ENCODE measurements at regions not wholly inside any gene's neighbourhood (a gene's known extent, or its start where the extent isn't known, plus 50 kb on each side); places are given as distances from the start of the nearest gene placed in this dataset.

- no peak for DNase-seq
Observed at GRCh38 chr17:77507111-77507885, 366.5 kb downstream of the SEC14L1 start.

- no peak for DNase-seq
Observed at GRCh38 chr17:77508047-77508715, 367.4 kb downstream of the SEC14L1 start.

GRCh38 chr17:77509089-77509488 lies 368.3 kb downstream of the SEC14L1 start:
- DNase-seq, result no peak

GRCh38 chr17:77509599-77509998 lies 368.8 kb downstream of the SEC14L1 start:
- DNase-seq, result no peak

DNA sequence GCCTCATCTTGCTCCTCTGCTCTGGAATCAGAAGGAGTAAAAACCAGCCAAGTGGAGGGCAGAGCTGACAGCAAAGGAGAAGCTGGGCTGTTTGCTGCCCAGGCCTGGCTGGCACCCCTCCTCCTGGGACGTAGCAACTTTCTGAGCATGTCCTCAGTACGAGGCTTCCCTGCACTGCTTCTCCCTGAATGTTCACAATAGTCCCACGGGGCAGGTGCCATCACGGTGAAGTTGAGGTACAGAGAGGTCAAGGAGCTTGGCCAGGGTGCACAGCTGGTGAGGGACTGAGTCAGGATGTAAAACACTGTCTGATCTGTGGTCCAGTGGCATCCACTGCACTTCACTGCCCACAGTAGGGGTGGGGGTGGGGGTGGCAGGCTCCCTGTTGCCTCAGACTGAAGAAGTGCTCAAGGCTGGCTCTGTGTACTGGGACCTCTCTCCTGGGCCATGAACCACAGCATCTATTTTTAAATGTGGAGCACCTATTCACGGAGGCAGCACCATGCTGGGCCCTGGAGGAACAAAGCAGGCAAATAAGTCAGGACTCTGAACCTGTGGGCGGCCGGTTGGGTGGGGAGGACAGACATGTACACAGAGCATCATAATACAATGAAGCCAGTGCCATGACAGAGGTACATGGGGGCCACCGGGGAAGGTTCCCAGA lies 369.5 kb downstream of the SEC14L1 start:
- DNase-seq, result no peak

- no peak for DNase-seq
Observed at GRCh38 chr17:77511514-77512061, 370.8 kb downstream of the SEC14L1 start.

DNA sequence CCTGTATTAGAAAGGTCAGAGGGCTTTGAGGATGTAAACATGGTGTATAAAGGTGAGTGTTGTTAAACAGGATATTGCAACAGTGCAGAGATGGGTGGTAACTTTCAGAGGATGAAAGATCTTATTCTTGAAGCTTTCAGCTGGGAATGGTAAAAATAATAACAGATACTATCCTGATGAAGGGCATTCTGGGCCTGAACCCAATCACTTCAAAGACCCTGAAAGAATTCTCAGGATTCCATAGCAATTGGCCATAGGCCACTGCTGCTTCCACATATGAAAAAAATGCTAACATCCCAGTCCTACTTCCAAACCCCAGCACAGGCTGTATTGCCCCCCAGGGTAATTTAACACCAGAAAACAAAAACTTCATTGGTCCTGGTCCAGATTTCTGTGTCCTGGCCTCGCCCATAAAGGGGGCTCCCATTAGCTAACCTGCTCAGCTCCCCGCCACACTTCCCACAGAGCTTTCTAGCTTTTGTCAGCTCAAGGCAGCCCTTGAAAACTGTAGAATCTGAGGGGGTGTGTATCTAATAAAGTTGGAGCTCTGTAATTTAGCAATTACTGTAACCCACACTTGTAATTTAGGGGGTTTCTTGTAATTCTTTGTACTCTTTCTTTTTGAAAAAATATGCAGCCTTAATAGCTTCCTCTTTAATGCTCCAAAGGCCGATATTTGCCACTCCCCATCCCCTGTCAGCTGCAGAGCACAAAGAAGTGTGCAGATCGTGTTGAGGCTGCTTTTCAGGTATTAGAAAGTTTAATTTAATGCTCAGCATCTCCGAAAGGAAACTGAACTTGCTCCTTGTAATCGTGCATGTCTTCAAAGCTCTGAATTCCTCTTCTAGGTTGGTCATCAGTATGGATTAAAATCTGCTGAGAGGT lies 371.5 kb downstream of the SEC14L1 start:
- DNase-seq, result no peak

GRCh38 chr17:77513045-77513444 lies 372.3 kb downstream of the SEC14L1 start:
- DNase-seq, result no peak

- no peak for DNase-seq
Observed at GRCh38 chr17:77515227-77515626, 374.5 kb downstream of the SEC14L1 start.

- DNase-seq, result no peak
Observed at GRCh38 chr17:77516902-77517301, 376.1 kb downstream of the SEC14L1 start.

GRCh38 chr17:77521076-77521475 lies 380.3 kb downstream of the SEC14L1 start:
- no peak for DNase-seq

DNA sequence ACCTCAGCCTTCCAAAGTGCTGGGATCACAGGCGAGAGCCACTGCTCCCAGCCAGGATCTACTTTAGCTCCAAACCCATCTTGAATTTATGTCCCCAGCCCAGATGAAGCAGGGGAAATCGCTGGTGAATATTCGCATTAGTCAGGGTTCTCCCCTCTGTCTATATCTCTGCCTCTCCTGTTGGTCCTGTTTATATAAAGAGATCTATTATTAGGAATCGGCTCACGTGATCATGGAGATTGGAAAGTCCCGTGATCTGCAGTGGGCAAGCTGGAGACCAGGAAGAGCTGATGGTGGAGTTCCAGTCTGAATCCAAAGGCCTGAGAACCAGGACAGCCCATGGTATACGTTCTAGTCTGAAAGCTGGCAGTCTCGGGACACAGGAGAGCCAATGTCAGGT lies 382.8 kb downstream of the SEC14L1 start:
- DNase-seq, result no peak

DNA sequence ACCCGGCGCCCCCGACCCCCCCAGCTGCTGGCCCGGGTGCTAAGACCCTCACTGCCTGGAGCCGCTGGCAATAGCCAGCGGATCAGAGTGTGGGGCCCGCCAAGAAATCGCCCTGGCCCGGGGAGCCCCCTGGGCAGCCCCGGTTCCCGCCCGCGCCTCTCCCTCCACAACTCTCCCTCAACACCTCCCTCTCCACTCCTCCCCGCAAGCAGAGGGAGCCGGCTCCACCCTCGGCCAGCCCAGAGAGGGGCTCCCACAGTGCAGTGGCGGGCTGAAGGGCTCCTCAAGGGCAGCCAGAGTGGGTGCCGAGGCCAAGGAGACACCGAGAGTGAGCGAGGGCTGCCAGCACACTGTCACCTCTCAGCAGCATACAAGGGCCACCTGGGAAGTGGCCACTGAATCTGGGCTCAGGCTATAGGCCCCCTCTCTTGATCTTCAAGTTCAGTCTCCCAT lies 385.5 kb downstream of the SEC14L1 start:
- DNase-seq, result no peak

DNA sequence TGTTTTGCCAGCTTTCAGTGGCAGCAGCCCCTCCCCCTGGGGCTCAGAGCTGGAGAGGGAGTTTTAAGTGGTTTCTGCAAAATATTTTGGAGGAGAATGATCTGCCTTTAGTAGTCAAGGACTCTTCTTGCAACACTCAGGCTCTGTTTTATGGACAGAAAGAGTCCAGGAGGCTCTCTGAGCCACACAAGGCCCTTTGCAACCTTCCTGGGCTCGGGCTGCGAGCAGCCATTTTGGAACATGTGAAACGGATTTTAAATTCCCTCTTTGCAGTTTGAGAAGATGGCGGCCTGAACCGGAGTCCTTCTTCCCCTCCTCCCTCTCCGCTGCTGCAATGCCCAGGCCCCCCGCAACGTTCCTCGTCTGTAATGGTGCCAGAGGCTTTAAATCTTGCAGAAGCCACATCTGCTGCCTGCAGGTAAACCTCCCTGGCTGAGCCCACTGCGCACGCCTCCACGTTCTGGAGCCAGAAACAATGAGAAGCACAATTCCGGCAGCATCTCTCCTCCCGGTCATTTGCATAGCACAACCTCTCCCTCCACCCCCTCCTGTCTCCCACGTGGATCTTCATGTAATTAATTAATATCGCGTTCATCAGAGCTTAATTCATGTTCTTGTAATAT lies 386.1 kb downstream of the SEC14L1 start:
- no peak for DNase-seq

- DNase-seq, result no peak
Observed at GRCh38 chr17:77527409-77527808, 386.6 kb downstream of the SEC14L1 start.

GRCh38 chr17:77527836-77528505 lies 387.2 kb downstream of the SEC14L1 start:
- DNase-seq, result no peak

DNA sequence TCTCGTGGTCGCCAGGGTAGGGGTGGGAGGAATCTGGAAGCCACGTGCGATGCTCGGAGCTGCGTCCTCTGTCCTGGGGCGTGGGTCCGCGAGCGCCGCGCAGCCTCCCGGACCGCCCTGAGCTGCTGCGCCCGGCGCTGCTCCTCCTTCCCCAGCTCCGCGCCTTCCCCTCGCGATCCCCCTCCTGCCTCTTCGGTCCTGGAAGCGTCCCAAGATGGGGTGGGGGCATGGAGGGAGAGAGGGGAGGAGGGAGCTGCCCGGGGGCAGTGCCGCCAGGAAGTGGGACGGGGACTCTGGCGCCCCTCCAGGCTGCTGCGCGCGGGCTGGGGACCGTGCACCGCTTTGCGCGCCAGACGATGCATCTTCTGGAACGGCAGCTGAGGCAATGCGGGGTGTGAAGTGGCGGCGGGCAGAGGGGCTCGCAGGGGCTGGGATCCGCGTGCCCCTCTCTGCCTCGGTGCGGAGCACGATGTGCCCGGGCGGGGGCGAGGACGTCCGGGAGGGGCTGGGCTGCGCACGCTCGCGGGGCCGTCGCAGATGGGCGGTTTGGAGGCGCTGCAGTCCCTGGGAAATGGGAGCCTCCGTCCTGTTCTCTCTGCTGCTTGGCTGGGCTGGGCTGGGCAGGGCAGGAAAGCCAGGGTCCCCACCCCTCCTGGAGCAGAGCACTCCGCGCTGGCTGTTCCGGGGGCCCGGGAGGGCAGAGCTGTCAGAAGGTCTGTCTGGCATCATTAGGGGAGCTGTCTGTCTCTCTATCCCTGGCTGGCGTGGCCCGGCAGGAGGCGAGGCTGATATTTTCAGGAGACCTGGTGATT lies 388.0 kb downstream of the SEC14L1 start:
- no peak for DNase-seq

DNA sequence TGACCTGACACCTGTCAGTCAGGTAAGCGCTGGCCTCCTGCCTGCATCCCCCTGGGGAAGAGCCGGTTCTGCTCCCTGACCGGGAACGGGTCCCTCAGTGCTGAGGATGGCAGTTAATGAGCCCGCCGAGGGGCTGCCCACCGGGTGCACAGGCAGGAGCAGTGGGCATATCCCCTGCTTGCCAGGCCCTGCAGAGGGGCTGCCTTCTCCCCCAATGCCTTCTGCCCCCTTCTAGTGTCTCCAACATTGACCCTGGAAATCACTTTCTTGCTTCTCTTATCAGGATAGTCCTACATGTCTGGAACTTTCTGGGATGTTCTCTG lies 388.5 kb downstream of the SEC14L1 start:
- no peak for DNase-seq

GRCh38 chr17:77530591-77530990 lies 389.8 kb downstream of the SEC14L1 start:
- no peak for DNase-seq

GRCh38 chr17:77531002-77531401 lies 390.2 kb downstream of the SEC14L1 start:
- no peak for DNase-seq

DNA sequence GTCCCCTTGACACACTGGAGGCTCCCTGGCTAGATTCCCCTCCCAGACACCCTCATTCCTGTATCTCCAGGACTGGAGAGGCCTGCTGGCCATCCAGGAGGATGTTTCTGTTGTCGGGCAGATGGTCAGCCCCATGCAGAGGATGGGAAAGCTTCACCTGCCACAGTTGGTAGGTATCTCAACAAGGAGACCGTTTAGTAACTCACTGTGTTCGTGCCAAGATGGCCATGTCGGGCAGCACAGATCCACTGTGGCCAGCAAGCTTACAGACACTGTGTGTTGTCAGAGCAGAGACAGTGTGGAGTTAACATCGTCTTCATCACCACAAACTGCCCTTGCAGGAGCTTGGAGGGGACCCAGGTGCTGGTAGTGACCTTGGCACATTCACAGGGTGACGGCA lies 390.9 kb downstream of the SEC14L1 start:
- no peak for DNase-seq
